IMR-90 (cell line): ENCODE measurements at regions not wholly inside any gene's neighbourhood (a gene's known extent, or its start where the extent isn't known, plus 50 kb on each side); places are given as distances from the start of the nearest gene placed in this dataset.
"Not testable (repeated sequence)": the region's sequence is repeated elsewhere in the genome, so short reads cannot be mapped to it uniquely, and the experiment has no call there.

Experiments
- ATAC-seq: fragments of 200-7000 bp; cut with Tn5 transposase; 2 replicates; pipeline ENCODE4 v1.9.1; 2020; ENCODE audit warnings: low read depth, mild to moderate bottlenecking, moderate library complexity
- BruUV-seq: library from RNA; stranded (reverse); fragments of 400-500 nt; replicated peaks from 2 replicates; lab custom pipeline; 2021; lab: Mats Ljungman, UMichigan
- CTCF ChIA-PET: fragments of 300-600 bp; formaldehyde crosslinking; extraction: SDS; loops from one replicate; lab custom pipeline; 2021; ENCODE audit warnings: antibody characterized with exemption; lab: Yijun Ruan, JAX
- POLR2A ChIA-PET: fragments of 300-600 bp; sonication (Branson Sonifier 250); formaldehyde crosslinking; loops from one replicate; lab custom pipeline; 2022; ENCODE audit warnings: antibody characterized with exemption; ENCODE audit not compliant: unreplicated experiment; lab: Charles Lee
- DNase-seq: peaks from one replicate; pipeline ENCODE4 v3.0.0; 2013
- H2AFZ ChIP-seq: replicated peaks from 2 replicates; pipeline ENCODE3; 2013; ENCODE audit warnings: low read length, mild to moderate bottlenecking; ENCODE audit not compliant: poor library complexity
- H2AK5ac ChIP-seq: 2 replicates; pipeline ENCODE4 v1.6.1; 2013; ENCODE audit warnings: low read depth, low read length, inconsistent platforms
- H2AK9ac ChIP-seq: replicated peaks from 2 replicates; pipeline ENCODE3; 2013; ENCODE audit warnings: mild to moderate bottlenecking, low read depth, low read length, moderate library complexity; ENCODE audit not compliant: poor library complexity
- H2BK120ac ChIP-seq: 2 replicates; pipeline ENCODE4 v1.6.1; 2013; ENCODE audit warnings: low read depth, low read length, inconsistent platforms
- H2BK15ac ChIP-seq: 3 replicates; pipeline ENCODE4 v1.6.1; 2013; ENCODE audit warnings: low read depth, low read length, inconsistent platforms
- H2BK20ac ChIP-seq: 2 replicates; pipeline ENCODE4 v1.6.1; 2013; ENCODE audit warnings: low read depth, mild to moderate bottlenecking, inconsistent platforms, low read length, moderate library complexity
- H2BK5ac ChIP-seq: 2 replicates; pipeline ENCODE4 v1.6.1; 2013; ENCODE audit warnings: mild to moderate bottlenecking, low read depth, low read length, inconsistent platforms; ENCODE audit not compliant: poor library complexity, severe bottlenecking
- H3K14ac ChIP-seq: replicated peaks from 2 replicates; pipeline ENCODE4 v1.6.1; 2013; ENCODE audit warnings: low read depth, low read length, inconsistent platforms
- H3K18ac ChIP-seq: 2 replicates; pipeline ENCODE4 v1.6.1; 2013; ENCODE audit warnings: low read depth, low read length, control low read depth
- H3K23ac ChIP-seq: 2 replicates; pipeline ENCODE4 v1.6.1; 2013; ENCODE audit warnings: low read depth, low read length, inconsistent platforms
- H3K27ac ChIP-seq: 2 replicates; pipeline ENCODE4 v1.5.1; 2013; ENCODE audit warnings: mild to moderate bottlenecking, control low read depth, low read length; ENCODE audit not compliant: insufficient read depth
- H3K27me3 ChIP-seq: 2 replicates; pipeline ENCODE4 v1.6.1; 2013; ENCODE audit warnings: low read length; ENCODE audit not compliant: control insufficient read depth, insufficient read depth
- H3K36me3 ChIP-seq: 2 replicates; pipeline ENCODE4 v1.6.1; 2013; ENCODE audit warnings: low read length, mixed read lengths; ENCODE audit not compliant: control insufficient read depth, insufficient read depth
- H3K4ac ChIP-seq: 2 replicates; pipeline ENCODE4 v1.6.1; 2013; ENCODE audit warnings: low read depth, low read length, inconsistent platforms
- H3K4me1 ChIP-seq: 2 replicates; pipeline ENCODE4 v1.6.1; 2013; ENCODE audit warnings: low read length, mixed read lengths; ENCODE audit not compliant: control insufficient read depth, insufficient read depth
- H3K4me2 ChIP-seq: 2 replicates; pipeline ENCODE4 v1.6.1; 2013; ENCODE audit warnings: low read depth, mild to moderate bottlenecking, control low read depth, low read length, moderate library complexity
- H3K4me3 ChIP-seq: 2 replicates; pipeline ENCODE4 v1.5.1; 2013; ENCODE audit warnings: low read depth, mild to moderate bottlenecking, control low read depth, low read length, moderate library complexity; ENCODE audit not compliant: insufficient read depth
- H3K56ac ChIP-seq: 2 replicates; pipeline ENCODE4 v1.6.1; 2013; ENCODE audit warnings: low read length, inconsistent platforms; ENCODE audit not compliant: insufficient read depth; ENCODE audit errors: extremely low read depth
- H3K79me1 ChIP-seq, 2 experiments: 2 replicates each; pipeline ENCODE4 v1.6.1; 2013; ENCODE audit warnings: low read length in 2 of 2, inconsistent platforms in 1 of 2, low read depth in 1 of 2
- H3K9ac ChIP-seq: 2 replicates; pipeline ENCODE4 v1.6.1; 2013; ENCODE audit warnings: low read depth, low read length, control low read depth
- H3K9me1 ChIP-seq: 2 replicates; pipeline ENCODE4 v1.6.1; 2013; ENCODE audit warnings: low read length, inconsistent platforms; ENCODE audit not compliant: insufficient read depth
- H3K9me3 ChIP-seq: 2 replicates; pipeline ENCODE4 v1.6.1; 2013; ENCODE audit warnings: low read length; ENCODE audit not compliant: control insufficient read depth, insufficient read depth
- H4K20me1 ChIP-seq: 2 replicates; pipeline ENCODE4 v1.6.1; 2013; ENCODE audit warnings: low read length, inconsistent platforms; ENCODE audit not compliant: insufficient read depth
- H4K5ac ChIP-seq: 2 replicates; pipeline ENCODE4 v1.6.1; 2013; ENCODE audit warnings: mild to moderate bottlenecking, low read depth, low read length, control low read depth
- H4K8ac ChIP-seq, 2 experiments: 2 replicates each; pipeline ENCODE4 v1.6.1; 2013; ENCODE audit warnings: low read depth in 2 of 2, low read length in 2 of 2, control low read depth in 1 of 2, inconsistent platforms in 1 of 2
- H4K91ac ChIP-seq: 2 replicates; pipeline ENCODE4 v1.6.1; 2013; ENCODE audit warnings: low read depth, low read length, inconsistent platforms; ENCODE audit not compliant: insufficient read depth
- WGBS, 2 experiments: methylation state at CpG; one replicate each; pipeline versions ENCODE4 v1.1.5 to v1.1.7; 2013; ENCODE audit warnings: missing lambda C conversion rate in 2 of 2; ENCODE audit not compliant: insufficient read length in 1 of 2; ENCODE audit errors: extremely low coverage in 2 of 2; 5-methylcytosine and 5-hydroxymethylcytosine counted together
- dilution Hi-C: fragments of 300-500 bp; cut with HindIII; formaldehyde crosslinking; loops from one replicate; pipeline ENCODE4 v1.14.3; 2018; ENCODE audit warnings: low sequenced_read_pairs; ENCODE audit not compliant: unreplicated experiment
- in situ Hi-C: fragments of 300-500 bp; cut with MboI; formaldehyde crosslinking; loops from 3 replicates; pipeline ENCODE4 v1.14.3; 2019; ENCODE audit warnings: low sequenced_read_pairs, inconsistent platforms, mixed read lengths
- intact Hi-C: fragments of 100-400 bp; cut with micrococcal nuclease; formaldehyde crosslinking; loops from 2 replicates; pipeline ENCODE4 v1.10.0; 2022

DNA sequence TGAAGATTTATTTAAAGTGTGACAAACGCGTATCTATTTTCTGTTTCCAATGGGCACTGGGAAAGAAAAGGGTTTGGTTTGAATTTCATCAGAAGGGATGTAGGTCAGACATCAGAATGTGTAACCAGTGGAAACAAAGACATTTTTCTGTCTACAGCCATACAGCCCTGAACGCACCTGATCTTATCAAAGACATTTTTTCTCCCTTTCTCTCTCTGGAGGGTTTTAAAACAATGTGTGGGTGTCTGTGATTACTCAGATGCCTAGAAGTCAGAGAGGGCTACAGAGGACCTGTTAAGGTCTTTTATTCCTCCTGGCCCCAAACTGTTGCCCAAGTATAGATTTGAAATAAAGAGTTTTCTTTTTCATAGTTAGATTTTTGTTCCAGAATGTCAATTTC is 208.6 kb upstream of the LRRC61 start:
- H2AK5ac ChIP-seq, H3K79me1 ChIP-seq, H3K14ac ChIP-seq, DNase-seq, H3K4me3 ChIP-seq, intact Hi-C loops, H3K27ac ChIP-seq, POLR2A ChIA-PET, H4K91ac ChIP-seq, CTCF ChIA-PET, H2BK5ac ChIP-seq, H3K36me3 ChIP-seq, H3K23ac ChIP-seq, BruUV-seq, H3K27me3 ChIP-seq, H3K4me1 ChIP-seq, H3K18ac ChIP-seq, H4K20me1 ChIP-seq, in situ Hi-C loops, H2BK20ac ChIP-seq, H2BK120ac ChIP-seq, dilution Hi-C loops, H3K56ac ChIP-seq, H2AK9ac ChIP-seq, H3K9ac ChIP-seq, H3K4ac ChIP-seq, H2BK15ac ChIP-seq, ATAC-seq, H3K9me1 ChIP-seq, H4K8ac ChIP-seq, H3K4me2 ChIP-seq, H3K9me3 ChIP-seq, H4K5ac ChIP-seq, H2AFZ ChIP-seq: not testable (repeated sequence)
- no CpG with 5 or more reads among the region's 3 CpGs for WGBS, 2 experiments

DNA sequence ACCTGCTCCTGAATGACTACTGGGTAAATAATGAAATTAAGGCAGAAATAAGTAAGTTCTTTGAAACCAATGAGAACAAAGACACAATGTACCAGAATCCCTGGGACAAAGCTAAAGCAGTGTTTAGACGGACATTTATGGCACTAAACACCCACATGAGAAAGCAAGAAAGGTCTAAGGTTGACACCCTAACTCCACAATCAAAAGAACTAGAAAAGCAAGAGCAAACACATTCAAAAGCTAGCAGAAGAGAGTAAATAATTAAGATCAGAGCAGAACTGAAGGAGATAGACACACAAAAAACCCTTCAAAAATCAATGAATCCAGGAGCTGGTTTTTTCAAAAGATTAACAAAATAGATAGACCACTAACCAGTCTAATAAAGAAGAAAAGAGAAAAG is 203.2 kb upstream of the LRRC61 start:
- H3K79me1 ChIP-seq, H3K9me1 ChIP-seq, DNase-seq, CTCF ChIA-PET, POLR2A ChIA-PET, H2BK15ac ChIP-seq, H3K27ac ChIP-seq, H3K27me3 ChIP-seq, H3K4me3 ChIP-seq, H4K91ac ChIP-seq, H2BK120ac ChIP-seq, H4K8ac ChIP-seq, H3K18ac ChIP-seq, H4K5ac ChIP-seq, H2AK5ac ChIP-seq, H3K4me1 ChIP-seq, H2BK20ac ChIP-seq, H3K4me2 ChIP-seq, in situ Hi-C loops, ATAC-seq, dilution Hi-C loops, H3K36me3 ChIP-seq, BruUV-seq, H2AK9ac ChIP-seq, H3K9ac ChIP-seq, H3K9me3 ChIP-seq, H3K23ac ChIP-seq, H3K14ac ChIP-seq, H4K20me1 ChIP-seq, H3K4ac ChIP-seq, H3K56ac ChIP-seq, H2BK5ac ChIP-seq, H2AFZ ChIP-seq, intact Hi-C loops: not testable (repeated sequence)
- no CpG with 5 or more reads among the region's 1 CpG for WGBS, 2 experiments
